ENCODE measurements at regions not wholly inside any gene's neighbourhood (a gene's known extent, or its start where the extent isn't known, plus 50 kb on each side); places are given as distances from the start of the nearest gene placed in this dataset.

- Histone ChIP-seq H3K79me2 (ENCODE audit: insufficient read depth, low read length) (peaks cover 6% of the 10 kb centered on the region; the same call in 1 of the 2 replicates), H2AK5ac (ENCODE audit: insufficient read length, low read length) (no peak overlapping the region), H4K8ac (replicated peaks; ENCODE audit: insufficient read length, low read depth, low read length) (no peak overlapping the region), H3K79me1 (ENCODE audit: insufficient read depth, low read depth, low read length, poor library complexity, severe bottlenecking) (peaks cover 7% of the 10 kb centered on the region), H3K56ac (ENCODE audit: insufficient read length, low read depth, low read length) (no peak overlapping the region), H3K27me3 (ENCODE audit: insufficient read depth, low read length) (no peaks in the 10 kb centered on the region), H2BK120ac (ENCODE audit: low read depth, low read length, poor library complexity, severe bottlenecking) (no peak overlapping the region), H4K5ac (ENCODE audit: insufficient read length, low read depth, low read length) (no peak overlapping the region), H3T11ph (ENCODE audit: low read length) (no peak overlapping the region), H3K14ac (ENCODE audit: insufficient read depth, low read length) (no peak overlapping the region), H3K4me2 (ENCODE audit: insufficient read depth, insufficient read length, low read length) (no peak overlapping the region), H3K27ac (ENCODE audit: insufficient read length, low read depth, low read length) (no peak overlapping the region), H2AFZ (ENCODE audit: low read length) (no peak overlapping the region), H3K4me1 (ENCODE audit: insufficient read depth, low read length) (no peaks in the 10 kb centered on the region; the same call in 1 of the 2 replicates), H3K23me2 (ENCODE audit: insufficient read length, low read depth, low read length, poor library complexity, severe bottlenecking) (no peaks in the 10 kb centered on the region), H4K91ac (ENCODE audit: insufficient read length, low read depth, low read length) (no peak overlapping the region), H2BK20ac (ENCODE audit: low read depth, low read length, poor library complexity, severe bottlenecking) (no peak overlapping the region), H3K18ac (ENCODE audit: insufficient read length, low read depth, low read length) (no peak overlapping the region), H3K23ac (ENCODE audit: insufficient read length, low read depth, low read length) (no peak overlapping the region), H2BK15ac (ENCODE audit: low read depth, low read length) (no peak overlapping the region), H2BK5ac (ENCODE audit: insufficient read length, low read length) (no peak overlapping the region), H4K20me1 (ENCODE audit: control insufficient read depth, insufficient read depth, insufficient read length) (no peaks in the 10 kb centered on the region), H3K4ac (ENCODE audit: low read depth, low read length) (no peak overlapping the region), H3K9ac (ENCODE audit: extremely low read depth, insufficient read length, low read length) (no peak overlapping the region), H3K9me3 (ENCODE audit: control insufficient read depth, low read depth, low read length) (no peaks in the 10 kb centered on the region), H2BK12ac (ENCODE audit: insufficient read length, low read depth, low read length) (no peak overlapping the region)
- H3K4me1 Mint-ChIP-seq: peaks cover 0 to 10% of the 10 kb centered on the region in 2 experiments; a peak in 2 of 4 replicates
- H3K36me3 Mint-ChIP-seq (ENCODE audit: insufficient read depth in 1 of 3, low read depth in 3 of 3): peaks cover 4 to 11% (median 4%) of the 10 kb centered on the region in 3 experiments; a peak in 6 of 7 replicates
- H3K9me3 Mint-ChIP-seq: no peaks in the 10 kb centered on the region
- no peak for TF ChIP-seq CTCF (conservative IDR thresholded peaks at IDR 0.05)
- H3K27ac Mint-ChIP-seq: peak overlapping the region in 1 of 3 experiments; percentile 64; a peak in 1 of 7 replicates
- no peak for DNase-seq
- H3K4me3 Mint-ChIP-seq: no peak overlapping the region
- H3K27me3 Mint-ChIP-seq (ENCODE audit: low read depth): no peaks in the 10 kb centered on the region; the same call in 1 of the 2 replicates
- WGBS (ENCODE audit: extremely low coverage, insufficient read length, low lambda C conversion rate): no CpG with 5 or more reads among the region's 5 CpGs
These were observed 59.5 kb downstream of the ARHGEF18 start for GRCh38 chr19:7408251-7408650.

Data from H9 (cell line).